ENCODE measurements at regions not wholly inside any gene's neighbourhood (a gene's known extent, or its start where the extent isn't known, plus 50 kb on each side); places are given as distances from the start of the nearest gene placed in this dataset.
A peak's percentile ranks its signal among the peaks of the same experiment; 100 is the strongest.

DNA sequence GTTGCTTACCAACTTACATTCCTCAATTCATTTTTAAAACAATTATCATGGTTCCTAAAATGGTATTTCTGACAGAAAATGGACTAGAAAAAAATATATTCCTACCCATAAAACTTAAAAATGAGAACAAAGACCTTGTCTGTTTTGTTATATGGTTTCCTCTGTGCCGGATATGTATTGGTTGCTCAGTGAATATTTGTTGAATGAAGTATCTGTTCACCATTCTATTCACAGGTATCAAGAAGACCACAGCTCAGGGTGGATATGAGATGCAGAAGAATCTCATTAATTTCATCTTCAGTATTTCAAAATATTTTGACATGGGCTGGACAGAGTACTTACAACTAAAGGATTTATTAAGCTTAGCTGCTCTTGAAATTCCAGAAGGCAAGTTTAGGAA lies 58.1 kb downstream of the TUSC7 start:
- no peaks in the 10 kb centered on the region for H3K36me3 Mint-ChIP-seq
- no peak for ATAC-seq

DNA sequence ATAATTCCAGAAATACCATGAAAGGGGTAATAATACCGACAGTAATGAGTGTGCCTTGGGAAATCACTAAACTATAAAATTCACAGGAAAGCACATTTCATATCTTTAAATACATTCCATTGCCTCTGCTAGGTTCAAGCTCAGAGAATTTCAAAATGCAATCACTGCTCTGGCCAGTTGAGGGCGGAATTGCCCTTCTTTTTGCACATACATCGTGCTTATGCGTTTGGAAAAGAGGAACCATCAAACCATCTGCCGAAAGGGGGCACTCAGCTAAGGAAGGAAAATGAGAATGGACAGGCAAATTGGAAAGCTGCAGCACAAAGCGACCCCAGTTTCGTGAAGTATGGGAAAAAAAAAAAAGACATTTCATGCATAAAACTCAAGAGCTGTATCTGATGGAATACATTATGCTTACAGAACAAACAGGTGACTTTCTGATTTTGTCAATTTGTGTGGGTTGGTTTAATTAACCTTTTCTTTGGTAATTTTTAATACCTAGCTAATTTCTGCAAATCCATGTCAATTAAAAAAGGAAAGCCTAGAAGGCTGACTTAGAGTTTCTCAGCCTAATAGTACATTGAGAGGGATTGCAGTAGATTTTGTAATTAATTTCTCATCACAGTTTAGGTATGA lies 61.4 kb downstream of the TUSC7 start:
- ATAC-seq: peak in 1 of 2 donors; percentile 79
- no peaks in the 10 kb centered on the region for H3K9me3 Mint-ChIP-seq
- DNase-seq (ENCODE audit: low spot score in 2 of 2): peak in 1 of 2 donors; percentile 43
- H3K27ac Mint-ChIP-seq: no peak overlapping the region
- H3K36me3 Mint-ChIP-seq: no peaks in the 10 kb centered on the region

More for the DNA sequence above, 58.1 kb downstream of the TUSC7 start:
- no peaks in the 10 kb centered on the region for H3K9me3 Mint-ChIP-seq
- DNase-seq (ENCODE audit: low spot score in 2 of 2): no peak
- H3K27ac Mint-ChIP-seq: no peak overlapping the region

DNA sequence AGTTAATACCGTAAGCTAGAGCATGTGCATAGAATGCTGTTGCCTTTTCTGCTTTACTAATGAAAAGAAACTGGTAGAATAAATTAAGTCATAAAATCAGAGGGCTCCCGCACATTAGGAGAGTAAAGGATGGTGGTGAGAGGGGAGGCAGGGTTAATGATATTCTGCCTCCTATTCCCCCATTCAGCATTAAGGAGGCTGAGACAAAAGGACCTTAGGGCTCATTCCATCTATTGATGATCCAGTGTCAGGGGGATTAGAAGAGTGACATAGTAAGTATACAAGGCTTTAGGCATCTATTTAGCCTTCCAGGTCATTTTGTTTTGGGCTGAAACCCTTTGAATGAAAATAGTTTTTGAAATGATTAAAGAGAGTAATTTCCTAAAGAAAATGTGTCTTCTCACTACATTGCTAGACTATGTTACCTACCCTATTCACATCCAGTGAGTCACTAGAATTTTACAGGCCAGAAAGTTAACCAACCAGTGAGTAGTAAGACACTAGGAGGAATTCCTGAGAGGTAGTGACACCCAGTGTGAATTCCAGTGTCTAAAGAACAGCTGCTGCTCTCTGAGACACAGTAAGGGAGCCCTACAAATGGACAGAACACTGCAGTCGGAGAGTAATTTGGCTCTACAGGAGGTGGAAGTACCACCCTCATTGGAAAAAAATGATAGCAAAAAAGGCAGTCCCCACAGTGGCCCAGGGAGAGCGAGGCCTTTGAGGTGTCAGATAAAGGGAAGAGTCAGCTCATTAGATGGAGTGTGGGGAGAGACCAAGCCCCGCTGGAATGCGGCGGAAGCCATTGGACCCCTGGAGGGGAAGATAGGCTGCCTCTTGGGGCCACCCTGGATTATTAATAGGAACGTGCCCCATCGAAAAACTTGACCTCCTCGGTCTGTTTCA lies 67.6 kb downstream of the TUSC7 start:
- no peak for ATAC-seq
- H3K9me3 Mint-ChIP-seq: peaks cover 0 to 3% of the 10 kb centered on the region in 2 donors
- H3K27ac Mint-ChIP-seq: no peak overlapping the region
- DNase-seq (ENCODE audit: low spot score in 2 of 2): no peak
- no peaks in the 10 kb centered on the region for H3K36me3 Mint-ChIP-seq

DNA sequence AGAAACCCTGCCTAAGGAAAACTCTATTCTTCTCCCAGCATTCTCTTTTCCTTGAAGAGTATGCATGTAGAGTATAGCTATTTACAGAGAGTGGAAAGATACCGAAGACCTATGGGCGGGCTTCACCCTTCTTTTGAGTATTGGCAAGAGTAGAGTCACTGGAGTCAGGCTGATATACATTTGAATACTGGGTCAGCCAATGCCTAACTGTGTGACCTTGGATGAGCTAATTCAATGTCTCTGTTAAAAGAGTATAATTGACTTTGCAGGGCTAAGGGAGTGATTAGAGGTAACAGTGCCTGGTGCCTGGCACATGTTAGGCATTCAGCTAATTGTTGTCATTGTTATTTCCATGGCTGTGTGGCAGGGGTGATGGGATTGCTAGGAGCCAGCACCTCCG lies 75.6 kb downstream of the TUSC7 start:
- Mint-ChIP-seq H3K36me3 (no peaks in the 10 kb centered on the region), H3K27ac (no peak overlapping the region), H3K9me3 (peaks cover 0 to 8% of the 10 kb centered on the region in 2 donors)
- no peak for DNase-seq (ENCODE audit: low spot score in 2 of 2)
- ATAC-seq: no peak

DNA sequence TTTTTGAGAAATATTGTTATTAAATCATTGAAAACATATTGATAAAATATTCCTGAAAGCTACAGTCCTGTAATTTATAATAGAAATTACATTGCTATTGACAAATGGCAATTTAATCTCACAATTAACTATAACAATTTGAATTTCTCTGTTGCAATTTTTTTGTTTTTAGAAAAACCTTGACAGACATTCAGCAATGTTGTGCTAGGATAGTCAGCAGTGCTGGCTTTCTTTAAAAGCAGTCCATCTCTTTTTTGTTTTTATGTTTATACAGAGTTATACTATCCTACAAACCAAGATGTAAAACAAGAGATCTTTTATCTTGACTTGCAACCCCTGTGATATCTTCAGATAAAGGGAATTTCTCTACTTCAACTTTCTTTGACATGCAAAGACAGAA lies 93.1 kb downstream of the TUSC7 start:
- ATAC-seq (no peak), DNase-seq (ENCODE audit: low spot score in 2 of 2) (no peak)
- H3K9me3 Mint-ChIP-seq: peaks cover 3 to 17% of the 10 kb centered on the region in 2 donors
- no peak overlapping the region for H3K27ac Mint-ChIP-seq
- H3K36me3 Mint-ChIP-seq: no peaks in the 10 kb centered on the region

DNA sequence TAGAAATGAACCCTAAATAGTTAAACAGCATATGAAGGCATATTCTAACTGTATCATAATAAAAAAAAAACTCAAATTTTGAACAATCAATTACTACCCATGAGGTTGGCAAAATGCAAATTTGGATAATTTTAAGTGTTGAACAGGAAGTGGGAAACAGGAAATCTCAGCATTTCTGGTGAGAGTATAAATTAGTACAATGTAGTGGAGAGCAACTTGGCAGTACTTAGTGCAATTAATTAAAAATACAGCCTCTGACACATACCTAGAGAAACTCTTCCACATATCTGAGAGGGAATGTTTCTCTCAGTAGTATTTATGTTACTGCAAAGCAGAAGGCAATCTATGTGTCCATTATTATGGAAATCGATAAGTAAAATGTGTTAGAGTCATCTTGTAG lies 96.8 kb downstream of the TUSC7 start:
- peaks cover 5 to 24% of the 10 kb centered on the region in 2 donors for H3K9me3 Mint-ChIP-seq
- no peak for DNase-seq (ENCODE audit: low spot score in 2 of 2)
- H3K36me3 Mint-ChIP-seq: no peaks in the 10 kb centered on the region
- no peak overlapping the region for H3K27ac Mint-ChIP-seq
- ATAC-seq: no peak

DNA sequence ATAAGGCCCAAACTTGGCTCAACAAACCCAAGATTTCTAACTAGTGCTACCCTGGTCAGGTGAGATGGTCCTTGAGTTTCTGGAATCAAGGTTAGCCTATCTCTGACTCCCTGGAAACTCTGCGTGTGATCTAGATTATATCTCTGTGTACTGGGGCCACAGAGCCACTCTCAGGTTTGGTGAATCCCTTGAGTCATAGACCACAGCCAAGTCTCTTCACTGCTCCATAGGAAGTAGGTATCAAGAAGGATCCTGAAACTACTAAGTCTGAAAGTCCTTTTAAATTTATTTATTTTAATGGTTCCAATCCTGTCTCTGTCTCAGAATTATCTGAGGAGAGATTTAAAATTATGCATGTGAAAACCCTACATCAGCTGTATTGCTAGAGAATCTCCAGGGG lies 99.1 kb downstream of the TUSC7 start:
- DNase-seq (ENCODE audit: low spot score in 2 of 2) (no peak), ATAC-seq (no peak)
- Mint-ChIP-seq H3K27ac (no peak overlapping the region), H3K36me3 (no peaks in the 10 kb centered on the region), H3K9me3 (peaks cover 5 to 24% of the 10 kb centered on the region in 2 donors)

DNA sequence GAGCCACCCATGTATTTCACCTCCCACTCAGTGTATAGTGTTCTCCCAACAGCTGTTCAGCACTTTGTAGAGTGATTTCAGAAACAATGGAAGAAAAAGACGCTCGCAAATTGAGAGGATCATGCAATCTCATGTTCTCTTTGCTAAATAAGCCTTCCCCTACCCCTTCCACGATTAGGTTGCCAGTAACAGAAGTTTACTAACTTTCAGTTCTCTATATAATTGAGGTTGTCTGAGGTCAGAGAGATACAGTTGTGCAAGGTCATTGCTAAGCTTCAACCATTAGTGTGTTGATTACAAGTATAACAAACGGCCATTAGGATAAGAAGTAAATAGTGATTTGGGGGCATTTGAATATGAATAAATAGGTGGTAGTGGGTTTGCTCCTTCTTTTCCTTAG lies 99.6 kb downstream of the TUSC7 start:
- Mint-ChIP-seq H3K27ac (no peak overlapping the region), H3K9me3 (peaks cover 5 to 24% of the 10 kb centered on the region in 2 donors), H3K36me3 (no peaks in the 10 kb centered on the region)
- no peak for DNase-seq (ENCODE audit: low spot score in 2 of 2)
- ATAC-seq: no peak

DNA sequence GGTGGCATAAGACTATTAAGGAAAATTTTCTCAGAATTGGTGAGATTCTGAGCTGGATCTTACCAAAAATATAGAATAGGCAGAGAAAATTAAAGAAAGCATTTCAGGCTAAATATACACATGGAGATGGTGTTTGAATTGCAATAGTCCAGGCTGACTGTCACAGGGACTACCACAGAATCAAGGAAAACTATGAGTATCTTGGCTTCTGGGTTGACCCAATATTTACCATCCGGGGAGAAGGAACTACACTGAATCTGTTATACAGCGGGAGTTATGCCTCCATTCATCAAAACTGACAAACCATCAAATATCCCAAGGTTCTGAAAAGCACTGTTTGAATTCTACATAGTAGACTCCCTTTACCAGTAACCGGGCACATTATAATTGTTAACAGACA lies 102.2 kb downstream of the TUSC7 start:
- no peak for ATAC-seq
- peaks cover 5 to 15% of the 10 kb centered on the region in 2 donors for H3K9me3 Mint-ChIP-seq
- no peaks in the 10 kb centered on the region for H3K36me3 Mint-ChIP-seq
- DNase-seq (ENCODE audit: low spot score in 2 of 2): no peak
- H3K27ac Mint-ChIP-seq: no peak overlapping the region

DNA sequence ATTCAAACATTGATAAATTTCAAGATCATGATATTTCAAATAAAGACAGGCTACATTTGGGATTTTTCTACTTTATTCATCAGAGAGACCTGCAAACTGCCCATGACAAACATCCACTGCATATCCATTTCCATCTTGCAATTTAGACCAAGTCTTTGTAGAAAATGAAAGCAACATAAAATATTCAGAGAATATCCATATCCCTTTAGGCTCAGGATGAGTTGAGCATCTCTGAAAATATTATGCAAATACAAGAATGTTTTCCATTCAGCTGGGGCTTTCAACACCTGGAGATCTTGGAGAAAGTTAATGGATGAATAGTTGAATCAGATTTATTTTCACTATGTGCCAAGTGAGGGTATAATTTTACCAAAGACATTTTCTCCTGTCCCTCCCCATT lies 103.4 kb downstream of the TUSC7 start:
- DNase-seq (ENCODE audit: low spot score in 2 of 2): no peak
- no peaks in the 10 kb centered on the region for H3K36me3 Mint-ChIP-seq
- ATAC-seq: no peak
- no peak overlapping the region for H3K27ac Mint-ChIP-seq
- H3K9me3 Mint-ChIP-seq: peaks cover 5 to 12% of the 10 kb centered on the region in 2 donors

DNA sequence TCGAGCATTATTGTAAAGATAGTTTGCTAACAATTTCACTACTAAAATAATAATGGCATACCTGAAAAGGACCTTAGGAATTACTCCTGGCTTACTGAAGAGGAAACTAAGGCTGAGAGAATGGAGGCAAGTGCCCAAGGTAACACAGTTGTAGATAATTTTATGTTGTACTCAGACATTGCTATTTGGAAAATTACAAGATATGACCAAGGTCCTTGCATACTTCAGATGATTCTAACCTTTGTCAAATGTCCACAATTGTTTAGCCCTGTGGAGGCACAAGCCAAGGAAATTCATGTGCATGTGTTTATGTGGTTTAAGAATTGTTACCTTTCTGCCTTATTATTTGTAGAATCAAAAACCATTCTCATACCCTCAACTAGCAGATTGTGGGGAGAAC lies 105.7 kb downstream of the TUSC7 start:
- ATAC-seq (no peak), DNase-seq (ENCODE audit: low spot score in 2 of 2) (no peak)
- no peak overlapping the region for H3K27ac Mint-ChIP-seq
- no peaks in the 10 kb centered on the region for H3K36me3 Mint-ChIP-seq
- peaks cover 0 to 6% of the 10 kb centered on the region in 2 donors for H3K9me3 Mint-ChIP-seq

DNA sequence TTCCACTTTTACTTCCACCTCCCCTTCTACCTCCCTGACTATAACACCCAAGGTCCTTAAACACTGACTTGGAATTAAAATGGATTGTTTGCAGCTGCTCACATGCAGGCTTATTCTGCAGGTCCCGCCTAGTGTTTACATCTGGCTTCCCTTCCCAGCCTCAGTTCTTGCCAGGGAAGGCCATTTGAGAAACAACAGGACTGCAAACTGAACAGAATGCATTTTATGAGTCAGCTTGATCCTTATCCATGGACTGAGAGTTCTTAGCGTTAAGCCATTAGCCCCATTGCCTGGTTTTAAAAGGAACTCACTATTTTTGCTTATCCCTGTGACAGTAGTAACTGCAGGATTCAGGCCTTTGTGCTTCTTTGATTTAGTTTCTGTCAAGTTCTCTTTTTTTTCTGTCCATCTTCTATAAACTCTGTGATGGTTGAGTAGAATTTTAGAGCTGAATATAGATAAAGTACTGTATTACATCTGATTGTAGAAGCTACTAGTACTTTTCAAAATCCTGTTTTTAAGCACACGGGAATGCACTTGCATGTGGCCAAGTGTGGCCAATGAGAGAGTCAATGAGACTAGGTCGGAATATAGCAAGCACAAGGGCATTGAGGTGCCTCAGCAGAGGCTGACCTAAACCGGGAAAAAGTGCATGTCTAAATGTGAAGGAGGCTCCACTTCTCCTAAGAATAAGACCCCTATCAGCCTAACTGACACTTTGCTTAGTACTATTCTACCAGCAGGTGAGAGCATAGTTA lies 106.4 kb downstream of the TUSC7 start:
- ATAC-seq: no peak
- peaks cover 0 to 6% of the 10 kb centered on the region in 2 donors for H3K9me3 Mint-ChIP-seq
- H3K27ac Mint-ChIP-seq: no peak overlapping the region
- H3K36me3 Mint-ChIP-seq: no peaks in the 10 kb centered on the region
- no peak for DNase-seq (ENCODE audit: low spot score in 2 of 2)

DNA sequence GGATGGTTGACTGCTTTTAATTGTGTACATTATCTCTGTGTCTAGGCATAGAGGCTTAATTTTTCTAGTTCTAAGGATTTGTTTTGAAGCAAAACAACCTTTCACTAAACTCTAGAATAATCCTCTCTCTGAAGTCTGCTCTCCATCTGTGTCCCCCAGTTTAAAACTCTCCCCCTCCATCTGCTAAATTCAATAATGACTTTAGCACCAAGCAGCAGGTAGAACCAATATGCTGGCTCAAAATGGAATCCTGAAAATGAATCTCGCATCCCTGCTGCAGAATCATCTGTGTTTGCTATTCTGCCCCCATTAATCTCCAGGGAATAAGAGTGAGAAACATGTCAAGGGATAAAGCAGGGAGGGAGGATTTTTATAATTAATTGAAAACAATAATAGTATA lies 111.8 kb downstream of the TUSC7 start:
- no peak overlapping the region for H3K27ac Mint-ChIP-seq
- no peaks in the 10 kb centered on the region for H3K36me3 Mint-ChIP-seq
- ATAC-seq (no peak), DNase-seq (ENCODE audit: low spot score in 2 of 2) (no peak)
- no peaks in the 10 kb centered on the region for H3K9me3 Mint-ChIP-seq

DNA sequence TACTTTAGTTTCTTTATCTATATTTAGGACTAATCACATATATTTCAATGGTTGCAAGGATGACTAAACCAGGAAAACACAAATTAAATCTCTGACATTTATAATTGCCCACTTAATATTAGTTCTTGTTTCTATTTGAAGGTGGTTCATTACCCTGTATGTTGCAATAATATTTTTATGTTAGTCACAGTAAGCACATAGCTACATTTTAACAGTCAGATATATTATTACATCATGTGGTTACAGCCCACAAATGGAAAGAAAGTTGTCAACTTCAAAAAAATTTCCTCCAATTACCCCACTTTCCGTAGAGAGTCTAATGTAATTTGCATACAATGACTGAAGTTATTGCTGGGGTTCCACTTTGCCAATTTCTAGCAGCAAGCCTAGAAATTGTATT lies 114.6 kb downstream of the TUSC7 start:
- H3K27ac Mint-ChIP-seq: no peak overlapping the region
- ATAC-seq: no peak
- DNase-seq (ENCODE audit: low spot score in 2 of 2): no peak
- H3K9me3 Mint-ChIP-seq: no peaks in the 10 kb centered on the region
- H3K36me3 Mint-ChIP-seq: no peaks in the 10 kb centered on the region

DNA sequence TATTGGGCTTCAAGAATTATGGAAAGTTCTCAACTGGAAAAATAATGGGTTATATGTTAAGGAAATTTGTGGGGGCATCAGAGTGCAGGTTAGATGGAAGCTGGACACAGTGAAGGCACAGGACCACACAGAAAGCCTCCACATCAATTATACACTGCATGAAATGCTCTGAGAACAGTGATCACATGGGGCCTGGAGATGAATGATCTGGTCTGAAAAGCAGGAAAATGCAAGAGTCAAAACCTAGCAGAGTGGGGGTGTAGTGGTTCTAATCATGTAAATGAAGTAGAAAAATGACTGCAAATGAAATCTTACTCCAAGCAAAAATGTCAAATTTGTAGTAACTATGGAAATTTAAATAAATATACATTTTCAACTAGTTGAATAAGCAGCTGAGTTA lies 123.6 kb downstream of the TUSC7 start:
- no peak for ATAC-seq
- H3K36me3 Mint-ChIP-seq: no peaks in the 10 kb centered on the region
- H3K9me3 Mint-ChIP-seq: no peaks in the 10 kb centered on the region
- H3K27ac Mint-ChIP-seq: no peak overlapping the region
- no peak for DNase-seq (ENCODE audit: low spot score in 2 of 2)

DNA sequence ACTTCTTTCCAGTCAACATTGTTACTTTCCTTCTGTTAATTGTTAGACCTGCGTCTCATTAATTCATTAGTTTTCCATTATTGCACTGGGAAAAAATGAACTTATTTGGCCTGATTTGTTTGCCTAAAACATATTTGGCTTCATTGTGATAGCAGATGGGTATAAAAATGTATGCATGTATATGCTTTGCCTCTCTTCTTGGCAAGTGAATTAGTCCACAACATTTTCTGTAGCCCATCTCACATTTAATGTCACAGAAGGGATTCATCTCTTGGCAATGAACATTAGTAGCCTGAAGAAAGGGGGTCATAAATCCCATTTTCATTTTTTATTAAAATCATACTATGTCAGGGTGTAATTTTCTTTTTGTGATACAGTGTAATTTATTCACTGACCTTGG lies 125.2 kb downstream of the TUSC7 start:
- H3K9me3 Mint-ChIP-seq: no peaks in the 10 kb centered on the region
- no peak for ATAC-seq

DNA sequence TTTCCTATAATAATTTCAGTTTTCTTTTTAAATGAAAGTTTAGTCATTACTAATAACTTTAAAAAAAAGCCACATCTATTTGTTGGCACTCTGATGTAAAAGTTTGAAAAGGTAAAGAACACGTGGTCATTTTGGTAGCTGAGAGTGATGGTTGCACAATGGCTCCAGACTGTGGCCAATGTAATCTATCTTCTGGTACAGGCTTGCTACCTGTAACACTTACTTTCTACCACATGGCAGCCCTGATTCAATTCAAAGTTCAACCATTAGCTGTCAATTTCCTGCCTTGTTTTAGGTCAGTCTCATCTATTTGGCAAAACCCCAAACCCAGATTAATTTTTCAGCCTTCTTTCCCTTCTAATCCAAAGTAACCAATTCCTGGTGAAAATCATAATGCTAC lies 126.1 kb downstream of the TUSC7 start:
- no peaks in the 10 kb centered on the region for H3K36me3 Mint-ChIP-seq
- H3K27ac Mint-ChIP-seq: no peak overlapping the region
- peaks cover 0 to 2% of the 10 kb centered on the region in 2 donors for H3K9me3 Mint-ChIP-seq
- no peak for ATAC-seq
- DNase-seq (ENCODE audit: low spot score in 2 of 2): no peak

More for the DNA sequence above, 125.2 kb downstream of the TUSC7 start:
- H3K36me3 Mint-ChIP-seq: no peaks in the 10 kb centered on the region
- DNase-seq (ENCODE audit: low spot score in 2 of 2): no peak
- H3K27ac Mint-ChIP-seq: no peak overlapping the region

All from activated naive CD4-positive, alpha-beta T cell treated with anti-CD3 and anti-CD28 coated beads, Interleukin-2, amount 50 U/mL, for 72 hours (primary cell).